SK-N-SH (cell line): ENCODE measurements at regions not wholly inside any gene's neighbourhood (a gene's known extent, or its start where the extent isn't known, plus 50 kb on each side); places are given as distances from the start of the nearest gene placed in this dataset.

Experiments used
- CTCF ChIA-PET: fragments of 300-600, 350-600 bp; formaldehyde crosslinking; extraction: SDS; loops from one replicate; lab custom pipeline; 2021; lab: Yijun Ruan, JAX
- POLR2A ChIA-PET: fragments of 350-600 bp; sonication (Branson Sonifier 250); formaldehyde crosslinking; extraction: SDS; loops from one replicate; lab custom pipeline; 2020; ENCODE audit warnings: antibody characterized with exemption, inconsistent platforms; lab: Yijun Ruan, JAX
- DNase-seq: peaks from one replicate; pipeline ENCODE4 v3.0.0; 2012
- H2AFZ ChIP-seq: fragments of 200-600 bp; sonication (generic); 2 replicates; pipeline ENCODE4 v1.8.1; 2016; ENCODE audit warnings: antibody characterized with exemption, mild to moderate bottlenecking, low read depth
- H3F3A ChIP-seq: fragments of 200-600 bp; sonication (generic); replicated peaks from 2 replicates; pipeline ENCODE3; 2016; ENCODE audit warnings: antibody characterized with exemption, mild to moderate bottlenecking; ENCODE audit not compliant: insufficient read depth
- H3K27ac ChIP-seq, 2 experiments: fragments of 200-500 bp in 1 of 2; fragments of 200-600 bp in 1 of 2; sonication (Bioruptor generic) in 1 of 2; sonication (generic), shearing (Covaris generic) in 1 of 2; 2 replicates each; pipeline versions ENCODE4 v1.5.1 to v1.6.1; 2014 to 2016; ENCODE audit warnings: low read depth in 2 of 2, inconsistent platforms in 1 of 2, low read length in 1 of 2, mild to moderate bottlenecking in 1 of 2, mixed read lengths in 1 of 2
- H3K27me3 ChIP-seq: fragments of 200-600 bp; sonication (generic), shearing (Covaris generic); 2 replicates; pipeline ENCODE4 v1.6.1; 2016; ENCODE audit warnings: mixed run types; ENCODE audit not compliant: insufficient read depth
- H3K36me3 ChIP-seq, 2 experiments: fragments of 200-500 bp in 1 of 2; fragments of 200-600 bp in 1 of 2; sonication (Bioruptor generic) in 1 of 2; sonication (generic) in 1 of 2; replicated peaks in 1 of 2; 2 replicates each; pipeline versions ENCODE3 to v1.5.1; 2014 to 2016; ENCODE audit warnings: low read length in 1 of 2, mild to moderate bottlenecking in 1 of 2; ENCODE audit not compliant: insufficient read depth in 2 of 2, control insufficient read depth in 1 of 2
- H3K4me1 ChIP-seq, 2 experiments: fragments of 200-500 bp in 1 of 2; fragments of 200-600 bp in 1 of 2; sonication (Bioruptor generic) in 1 of 2; sonication (generic), shearing (Covaris generic) in 1 of 2; 2 replicates each; pipeline versions ENCODE4 v1.5.1 to v1.6.1; 2014 to 2016; ENCODE audit warnings: low read depth in 1 of 2, low read length in 1 of 2, mixed run types in 1 of 2; ENCODE audit not compliant: insufficient read depth in 2 of 2, control insufficient read depth in 1 of 2
- H3K4me2 ChIP-seq: fragments of 200-600 bp; sonication (generic), shearing (Covaris generic); 2 replicates; pipeline ENCODE4 v1.6.1; 2017; ENCODE audit warnings: mixed run types
- H3K4me3 ChIP-seq, 2 experiments: fragments of 200-500 bp in 1 of 2; fragments of 200-600 bp in 1 of 2; sonication (Bioruptor generic) in 1 of 2; sonication (generic), shearing (Covaris generic) in 1 of 2; 2 replicates each; pipeline versions ENCODE4 v1.5.1 to v1.8.1; 2014 to 2016; ENCODE audit warnings: low read depth in 2 of 2, inconsistent platforms in 1 of 2, low read length in 1 of 2, mild to moderate bottlenecking in 1 of 2, mixed read lengths in 1 of 2, moderate library complexity in 1 of 2
- H3K79me2 ChIP-seq: fragments of 200-600 bp; sonication (generic); 2 replicates; pipeline ENCODE4 v1.8.1; 2017; ENCODE audit warnings: mild to moderate bottlenecking; ENCODE audit not compliant: insufficient read depth
- H3K9ac ChIP-seq: fragments of 200-600 bp; sonication (generic); 2 replicates; pipeline ENCODE4 v1.6.1; 2017; ENCODE audit warnings: mixed run types
- H3K9me2 ChIP-seq: fragments of 200-600 bp; sonication (generic); 2 replicates; pipeline ENCODE4 v1.6.1; 2017; ENCODE audit warnings: mixed run types
- H3K9me3 ChIP-seq: fragments of 200-600 bp; sonication (generic); 2 replicates; pipeline ENCODE4 v1.6.1; 2017; ENCODE audit warnings: mixed run types, mild to moderate bottlenecking, moderate library complexity
- H4K20me1 ChIP-seq: fragments of 200-600 bp; sonication (generic); 2 replicates; pipeline ENCODE4 v1.6.1; 2017; ENCODE audit warnings: mild to moderate bottlenecking, mixed run types; ENCODE audit not compliant: insufficient read depth
- ELF1 ChIP-seq: IDR thresholded peaks from 2 replicates; pipeline ENCODE4 v1.4.0; 2012
- EZH2phosphoT487 ChIP-seq: fragments of 200-600 bp; sonication (generic); IDR thresholded peaks from 2 replicates; pipeline ENCODE4 v1.6.1; 2017; ENCODE audit warnings: low read depth, mixed run types, mild to moderate bottlenecking, antibody characterized with exemption, moderate library complexity, borderline replicate concordance
- FOSL2 ChIP-seq: IDR thresholded peaks from 2 replicates; pipeline ENCODE4 v1.4.0; 2012; ENCODE audit warnings: low read depth, mild to moderate bottlenecking, moderate library complexity, borderline replicate concordance
- FOXJ3 ChIP-seq: sonication (generic); formaldehyde crosslinking; IDR thresholded peaks from 2 replicates; pipeline ENCODE4 v1.5.1; 2020; ENCODE audit warnings: mild to moderate bottlenecking, missing genetic modification reagents
- GABPA ChIP-seq: IDR thresholded peaks from 2 replicates; pipeline ENCODE4 v1.4.0; 2012; ENCODE audit warnings: low read depth, mild to moderate bottlenecking
- GATA2 ChIP-seq: sonication (generic); formaldehyde crosslinking; IDR thresholded peaks from 2 replicates; pipeline ENCODE4 v1.5.0; 2020; ENCODE audit warnings: mild to moderate bottlenecking, missing genetic modification reagents
- MXI1 ChIP-seq: IDR thresholded peaks from 2 replicates; pipeline ENCODE4 v1.6.1; 2012; ENCODE audit warnings: mild to moderate bottlenecking, low read depth, low read length, improper control_type of control experiment
- POLR2AphosphoS5 ChIP-seq: IDR thresholded peaks from 2 replicates; pipeline ENCODE4 v1.6.1; 2012; ENCODE audit warnings: low read depth, low read length
- RAD21 ChIP-seq: IDR thresholded peaks from 2 replicates; pipeline ENCODE4 v1.6.1; 2012; ENCODE audit warnings: mild to moderate bottlenecking, low read length
- RFX5 ChIP-seq: IDR thresholded peaks from 2 replicates; pipeline ENCODE4 v1.6.1; 2012; ENCODE audit warnings: mild to moderate bottlenecking, improper control_type of control experiment, low read length
- SMC3 ChIP-seq: IDR thresholded peaks from 2 replicates; pipeline ENCODE4 v1.6.1; 2012; ENCODE audit warnings: low read depth, low read length, improper control_type of control experiment
- TAF1 ChIP-seq: IDR thresholded peaks from 2 replicates; pipeline ENCODE4 v1.6.1; 2012; ENCODE audit warnings: low read depth, mild to moderate bottlenecking, low read length, moderate library complexity, borderline replicate concordance
- TCF12 ChIP-seq: IDR thresholded peaks from 2 replicates; pipeline ENCODE4 v1.4.0; 2012
- YY1 ChIP-seq: IDR thresholded peaks from 2 replicates; pipeline ENCODE4 v1.4.0; 2012; ENCODE audit warnings: low read depth, mild to moderate bottlenecking
- WGBS: methylation state at CpG from one replicate; pipeline ENCODE4 v1.1.6; 2017; ENCODE audit warnings: low lambda C conversion rate; 5-methylcytosine and 5-hydroxymethylcytosine counted together
- TF ChIP-seq, protein P1 (sequence below): IDR thresholded peaks from 2 replicates; pipeline ENCODE4 v1.4.0; 2012; ENCODE audit warnings: low read depth
- TF ChIP-seq, protein P2 (sequence below): fragments of 200-600 bp; sonication (generic); IDR thresholded peaks from 2 replicates; pipeline ENCODE4 v1.6.1; 2017; ENCODE audit warnings: antibody characterized with exemption, mild to moderate bottlenecking, moderate library complexity
- TF ChIP-seq, protein P3 (sequence below): fragments of 150-350 bp; IDR thresholded peaks from 2 replicates; pipeline ENCODE4 v1.6.1; 2016; ENCODE audit warnings: mild to moderate bottlenecking, low read depth, low read length

DNA sequence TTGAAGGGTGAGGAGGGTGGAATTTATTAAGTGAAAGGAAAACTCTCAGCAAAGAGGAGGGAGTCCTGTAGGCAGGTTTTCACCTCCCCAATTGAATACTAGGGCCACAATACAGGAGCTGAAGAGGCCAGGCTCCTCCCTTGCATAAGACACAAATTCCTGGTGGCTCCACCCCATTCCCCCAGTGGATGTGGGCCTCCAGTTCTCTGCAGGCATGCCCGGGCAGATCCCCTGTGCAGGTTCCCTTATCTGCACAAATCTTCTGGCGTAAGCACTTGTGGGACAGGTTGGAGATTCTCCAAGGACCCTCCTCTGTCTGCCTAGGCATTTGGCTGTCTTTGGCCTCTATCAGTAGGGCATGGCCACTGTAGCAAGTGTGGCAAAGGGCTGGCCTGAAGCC, 847.1 kb upstream of the MBL2 start (continued):
- TF ChIP-seq EZH2phosphoT487 = no peak
- no peak for TF ChIP-seq RAD21
- no peak for TF ChIP-seq RFX5
- no peak for TF ChIP-seq GABPA
- TF ChIP-seq TCF12 = no peak
- no peak for TF ChIP-seq TAF1
- no peak for TF ChIP-seq GATA2 (CRISPR knock-in tag)
- no peak for TF ChIP-seq POLR2AphosphoS5
- TF ChIP-seq FOSL2 = no peak
- TF ChIP-seq, protein P1, sequence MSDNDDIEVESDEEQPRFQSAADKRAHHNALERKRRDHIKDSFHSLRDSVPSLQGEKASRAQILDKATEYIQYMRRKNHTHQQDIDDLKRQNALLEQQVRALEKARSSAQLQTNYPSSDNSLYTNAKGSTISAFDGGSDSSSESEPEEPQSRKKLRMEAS = no peak

DNA sequence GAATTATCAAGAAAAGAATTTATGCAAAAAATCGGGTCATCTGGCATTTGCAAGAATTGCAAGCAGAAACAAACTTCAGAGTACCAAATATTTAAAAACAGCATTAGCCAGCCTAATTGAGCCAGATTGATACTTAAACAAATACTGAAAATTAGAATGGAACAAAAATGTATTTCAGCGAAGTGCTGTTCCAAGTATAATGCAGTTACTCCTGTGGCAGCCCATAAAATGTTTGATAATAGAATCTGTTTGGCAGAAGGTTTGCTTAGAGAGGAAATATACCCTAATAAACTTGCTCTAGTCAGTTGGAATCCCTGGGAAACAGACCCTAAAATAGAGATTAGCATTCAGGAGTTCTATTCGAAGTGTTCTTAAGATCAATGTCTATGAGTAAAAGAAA, 835.1 kb upstream of the MBL2 start:
- no peak overlapping the region; a peak in 1 of 4 replicates for H3K27ac ChIP-seq
- H3K36me3 ChIP-seq = no peaks in the 10 kb centered on the region
- H3K27me3 ChIP-seq = no peaks in the 10 kb centered on the region; the same call in 1 of the 2 replicates
- H4K20me1 ChIP-seq = no peaks in the 10 kb centered on the region
- no peaks in the 10 kb centered on the region for H3K4me1 ChIP-seq
- DNase-seq = no peak
- no peak overlapping the region for H3K9ac ChIP-seq
- H2AFZ ChIP-seq = no peak overlapping the region
- TF ChIP-seq FOXJ3 (CRISPR knock-in tag) (no peak), GATA2 (CRISPR knock-in tag) (no peak), RAD21 (no peak), TAF1 (no peak), SMC3 (no peak), ELF1 (no peak), EZH2phosphoT487 (no peak), FOSL2 (no peak), YY1 (no peak), MXI1 (no peak)
- TF ChIP-seq, protein P2, sequence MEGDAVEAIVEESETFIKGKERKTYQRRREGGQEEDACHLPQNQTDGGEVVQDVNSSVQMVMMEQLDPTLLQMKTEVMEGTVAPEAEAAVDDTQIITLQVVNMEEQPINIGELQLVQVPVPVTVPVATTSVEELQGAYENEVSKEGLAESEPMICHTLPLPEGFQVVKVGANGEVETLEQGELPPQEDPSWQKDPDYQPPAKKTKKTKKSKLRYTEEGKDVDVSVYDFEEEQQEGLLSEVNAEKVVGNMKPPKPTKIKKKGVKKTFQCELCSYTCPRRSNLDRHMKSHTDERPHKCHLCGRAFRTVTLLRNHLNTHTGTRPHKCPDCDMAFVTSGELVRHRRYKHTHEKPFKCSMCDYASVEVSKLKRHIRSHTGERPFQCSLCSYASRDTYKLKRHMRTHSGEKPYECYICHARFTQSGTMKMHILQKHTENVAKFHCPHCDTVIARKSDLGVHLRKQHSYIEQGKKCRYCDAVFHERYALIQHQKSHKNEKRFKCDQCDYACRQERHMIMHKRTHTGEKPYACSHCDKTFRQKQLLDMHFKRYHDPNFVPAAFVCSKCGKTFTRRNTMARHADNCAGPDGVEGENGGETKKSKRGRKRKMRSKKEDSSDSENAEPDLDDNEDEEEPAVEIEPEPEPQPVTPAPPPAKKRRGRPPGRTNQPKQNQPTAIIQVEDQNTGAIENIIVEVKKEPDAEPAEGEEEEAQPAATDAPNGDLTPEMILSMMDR = no peak
- TF ChIP-seq, protein P3, sequence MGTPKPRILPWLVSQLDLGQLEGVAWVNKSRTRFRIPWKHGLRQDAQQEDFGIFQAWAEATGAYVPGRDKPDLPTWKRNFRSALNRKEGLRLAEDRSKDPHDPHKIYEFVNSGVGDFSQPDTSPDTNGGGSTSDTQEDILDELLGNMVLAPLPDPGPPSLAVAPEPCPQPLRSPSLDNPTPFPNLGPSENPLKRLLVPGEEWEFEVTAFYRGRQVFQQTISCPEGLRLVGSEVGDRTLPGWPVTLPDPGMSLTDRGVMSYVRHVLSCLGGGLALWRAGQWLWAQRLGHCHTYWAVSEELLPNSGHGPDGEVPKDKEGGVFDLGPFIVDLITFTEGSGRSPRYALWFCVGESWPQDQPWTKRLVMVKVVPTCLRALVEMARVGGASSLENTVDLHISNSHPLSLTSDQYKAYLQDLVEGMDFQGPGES = no peak
- POLR2A ChIA-PET = no interaction called here
- CTCF ChIA-PET = no interaction called here
- no peaks in the 10 kb centered on the region for H3K9me3 ChIP-seq
- H3K79me2 ChIP-seq = no peaks in the 10 kb centered on the region
- WGBS = 27% methylated on average over 3 of the region's 3 CpGs
- no peak overlapping the region for H3K4me3 ChIP-seq
- no peaks in the 10 kb centered on the region for H3K9me2 ChIP-seq
- H3K4me2 ChIP-seq = no peak overlapping the region
- H3F3A ChIP-seq = no peaks in the 10 kb centered on the region
